ENCODE measurements at regions not wholly inside any gene's neighbourhood (a gene's known extent, or its start where the extent isn't known, plus 50 kb on each side); places are given as distances from the start of the nearest gene placed in this dataset.

DNA sequence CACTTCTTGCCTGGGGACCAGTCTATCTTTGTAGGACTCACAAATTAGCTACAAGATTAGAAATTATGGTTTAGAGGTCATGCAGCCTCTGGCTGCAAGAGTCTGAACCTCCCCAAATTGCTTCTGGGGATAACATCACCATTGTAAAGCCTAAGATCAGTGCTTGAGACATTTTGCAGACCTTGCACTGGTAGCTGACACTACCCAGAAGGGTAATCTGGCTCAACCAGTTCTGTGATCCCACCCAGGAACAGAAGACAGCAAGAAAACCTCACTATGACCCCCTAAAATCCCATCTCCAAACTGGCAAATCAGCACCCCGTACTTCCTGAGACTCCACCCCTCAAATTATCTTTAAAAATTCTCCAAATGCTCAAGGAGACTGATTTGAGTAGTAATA lies 58.2 kb upstream of the CDK13 start:
- no peak for DNase-seq

- DNase-seq = no peak
These were observed 57.7 kb upstream of the CDK13 start for GRCh38 chr7:39892361-39892760.

- no peak for DNase-seq
These were observed 55.2 kb upstream of the CDK13 start for GRCh38 chr7:39894904-39895303.

DNA sequence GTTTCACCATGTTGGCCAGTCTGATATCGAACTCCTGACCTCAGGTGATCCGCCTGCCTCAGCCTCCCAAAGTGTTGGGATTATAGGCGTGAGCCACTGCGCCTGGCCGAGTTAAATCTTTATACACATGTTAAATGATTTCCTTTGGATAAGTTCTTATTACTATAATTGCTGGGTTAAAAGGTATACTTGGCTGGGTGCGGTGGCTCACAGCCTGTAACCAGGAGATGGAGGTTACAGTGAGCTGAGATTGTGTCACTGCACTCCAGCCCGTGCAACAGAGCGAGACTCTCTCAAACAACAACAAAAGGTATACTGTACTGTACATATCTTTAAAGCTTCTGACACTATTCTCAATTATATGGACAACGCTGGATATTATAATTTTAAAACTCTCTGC lies 53.2 kb upstream of the CDK13 start:
- DNase-seq = no peak

DNA sequence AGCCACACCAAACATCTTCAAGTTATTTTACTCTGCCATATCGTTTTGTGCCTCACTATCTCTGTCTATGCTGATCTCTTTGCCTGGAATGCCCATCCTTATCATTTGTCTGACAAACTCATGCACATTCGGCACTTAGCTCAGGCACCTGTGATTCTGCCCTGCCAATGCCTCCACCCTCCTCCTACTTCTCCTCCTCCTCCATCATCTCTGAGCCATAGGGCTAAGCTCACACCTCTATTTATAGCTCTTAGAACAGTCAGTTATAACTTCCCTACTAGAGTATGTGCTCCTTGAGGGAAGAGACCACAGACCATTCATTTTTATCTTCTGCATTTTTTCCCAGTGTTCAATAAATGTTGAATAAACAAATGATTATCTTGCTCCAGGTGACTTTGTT lies 51.2 kb upstream of the CDK13 start:
- DNase-seq = no peak
